SK-N-SH treated with all-trans-retinoic acid at 6 μM for 48 hours (cell line): ENCODE measurements at regions not wholly inside any gene's neighbourhood (a gene's known extent, or its start where the extent isn't known, plus 50 kb on each side); places are given as distances from the start of the nearest gene placed in this dataset.

Source experiments
- ATAC-seq: fragments of 200-7000 bp; cut with Tn5 transposase; 3 replicates; pipeline ENCODE4 v1.9.1; 2020; ENCODE audit warnings: mild to moderate bottlenecking, moderate library complexity
- ARNTL ChIP-seq: fragments of 450-650 bp; formaldehyde crosslinking; IDR thresholded peaks from 2 replicates; pipeline ENCODE4 v1.5.0; 2020; ENCODE audit warnings: low read depth, mild to moderate bottlenecking, moderate library complexity, borderline replicate concordance
- BACH2 ChIP-seq: fragments of 250-450 bp; sonication (Bioruptor Pico); IDR thresholded peaks from 2 replicates; pipeline ENCODE4 v1.9.0; 2021; ENCODE audit warnings: mild to moderate bottlenecking, borderline replicate concordance
- CREB5 ChIP-seq: fragments of 250-450 bp; sonication (Bioruptor Pico); IDR thresholded peaks from 2 replicates; pipeline ENCODE4 v1.5.1; 2020; ENCODE audit warnings: low read depth, mild to moderate bottlenecking, moderate library complexity
- CSDC2 ChIP-seq: fragments of 250-450 bp; sonication (Bioruptor Pico); IDR thresholded peaks from 2 replicates; pipeline ENCODE4 v1.5.0; 2020; ENCODE audit warnings: mild to moderate bottlenecking, moderate library complexity
- CSRNP3 ChIP-seq: fragments of 250-450 bp; sonication (Bioruptor Pico); IDR thresholded peaks from 2 replicates; pipeline ENCODE4 v1.5.1; 2021; ENCODE audit warnings: mild to moderate bottlenecking, moderate library complexity
- ESRRG ChIP-seq: fragments of 250-450 bp; sonication (Bioruptor Pico); IDR thresholded peaks from 2 replicates; pipeline ENCODE4 v1.6.1; 2021; ENCODE audit warnings: mild to moderate bottlenecking
- ISL1 ChIP-seq: fragments of 250-450 bp; sonication (Bioruptor Pico); IDR thresholded peaks from 2 replicates; pipeline ENCODE4 v2.1.2; 2022; ENCODE audit warnings: mild to moderate bottlenecking, moderate library complexity
- OSR1 ChIP-seq: fragments of 250-450 bp; sonication (Bioruptor Pico); IDR thresholded peaks from 2 replicates; pipeline ENCODE4 v1.8.0; 2022; ENCODE audit warnings: moderate library complexity, mild to moderate bottlenecking, inconsistent platforms
- PATZ1 ChIP-seq: fragments of 250-450 bp; sonication (Bioruptor Pico); IDR thresholded peaks from 2 replicates; pipeline ENCODE4 v1.8.0; 2020; ENCODE audit warnings: mild to moderate bottlenecking, moderate library complexity, borderline replicate concordance
- POU6F1 ChIP-seq: fragments of 250-450 bp; sonication (Bioruptor Pico); IDR thresholded peaks from 2 replicates; pipeline ENCODE4 v1.8.0; 2021; ENCODE audit warnings: low read depth, mild to moderate bottlenecking, moderate library complexity, borderline replicate concordance
- PPARA ChIP-seq: fragments of 250-450 bp; sonication (Bioruptor Pico); IDR thresholded peaks from 2 replicates; pipeline ENCODE4 v1.5.0; 2020; ENCODE audit warnings: mild to moderate bottlenecking, borderline replicate concordance
- RARB ChIP-seq: fragments of 250-450 bp; sonication (Bioruptor Pico); IDR thresholded peaks from 2 replicates; pipeline ENCODE4 v1.8.0; 2021; ENCODE audit warnings: mild to moderate bottlenecking, moderate library complexity
- SNAI2 ChIP-seq: fragments of 250-450 bp; sonication (Bioruptor Pico); IDR thresholded peaks from 2 replicates; pipeline ENCODE4 v1.5.0; 2020; ENCODE audit warnings: mild to moderate bottlenecking, moderate library complexity
- TCF4 ChIP-seq: fragments of 250-450 bp; sonication (Bioruptor Pico); IDR thresholded peaks from 2 replicates; pipeline ENCODE4 v1.8.0; 2021; ENCODE audit warnings: mild to moderate bottlenecking, moderate library complexity, borderline replicate concordance
- TOX ChIP-seq: fragments of 250-450 bp; sonication (Bioruptor Pico); IDR thresholded peaks from 2 replicates; pipeline ENCODE4 v1.8.0; 2021; ENCODE audit warnings: mild to moderate bottlenecking, moderate library complexity, borderline replicate concordance
- TSHZ2 ChIP-seq: fragments of 250-450 bp; sonication (Bioruptor Pico); IDR thresholded peaks from 2 replicates; pipeline ENCODE4 v1.5.0; 2020; ENCODE audit warnings: mild to moderate bottlenecking, moderate library complexity
- ZC3H10 ChIP-seq: fragments of 250-450 bp; sonication (Bioruptor Pico); IDR thresholded peaks from 2 replicates; pipeline ENCODE4 v1.5.1; 2021; ENCODE audit warnings: mild to moderate bottlenecking, moderate library complexity
- ZFP3 ChIP-seq: fragments of 250-450 bp; sonication (Bioruptor Pico); IDR thresholded peaks from 2 replicates; pipeline ENCODE4 v1.5.0; 2020; ENCODE audit warnings: mild to moderate bottlenecking, moderate library complexity
- ZFP30 ChIP-seq: fragments of 450-650 bp; formaldehyde crosslinking; IDR thresholded peaks from 2 replicates; pipeline ENCODE4 v1.5.0; 2022; ENCODE audit warnings: mild to moderate bottlenecking, moderate library complexity
- ZNF565 ChIP-seq: fragments of 450-650 bp; formaldehyde crosslinking; conservative IDR thresholded peaks from 2 replicates; pipeline ENCODE4 v1.5.0; 2020; ENCODE audit warnings: low read depth, mild to moderate bottlenecking, moderate library complexity
- ZNF70 ChIP-seq: fragments of 450-650 bp; formaldehyde crosslinking; IDR thresholded peaks from 2 replicates; pipeline ENCODE4 v1.5.0; 2020; ENCODE audit warnings: mild to moderate bottlenecking, moderate library complexity

GRCh38 chr6:81999826-82000225 lies 247.3 kb upstream of the TENT5A start:
- TF ChIP-seq TOX (no peak), POU6F1 (CRISPR knock-in tag) (no peak), PPARA (CRISPR knock-in tag) (no peak), PATZ1 (no peak), SNAI2 (no peak), ZFP30 (CRISPR knock-in tag) (no peak), ZNF70 (CRISPR knock-in tag) (no peak), ISL1 (CRISPR knock-in tag) (no peak), TSHZ2 (CRISPR knock-in tag) (no peak), OSR1 (CRISPR knock-in tag) (no peak), ZC3H10 (no peak), CREB5 (CRISPR knock-in tag) (no peak), CSRNP3 (no peak), BACH2 (CRISPR knock-in tag) (no peak), TCF4 (CRISPR knock-in tag) (no peak), ARNTL (CRISPR knock-in tag) (no peak), ZNF565 (CRISPR knock-in tag) (no peak), CSDC2 (CRISPR knock-in tag) (no peak), ESRRG (CRISPR knock-in tag) (no peak), RARB (CRISPR knock-in tag) (no peak)
- ATAC-seq, result no peak

GRCh38 chr6:81999270-81999669 lies 246.8 kb upstream of the TENT5A start:
- TF ChIP-seq ZFP30 (CRISPR knock-in tag) (no peak), ZFP3 (no peak), ZC3H10 (no peak), ARNTL (CRISPR knock-in tag) (no peak), RARB (CRISPR knock-in tag) (no peak), CSDC2 (CRISPR knock-in tag) (no peak), ZNF565 (CRISPR knock-in tag) (no peak), OSR1 (CRISPR knock-in tag) (no peak), CREB5 (CRISPR knock-in tag) (no peak), ESRRG (CRISPR knock-in tag) (no peak)
- no peak for ATAC-seq
